Sigmoid colon (tissue), 4 donors: ENCODE measurements at regions not wholly inside any gene's neighbourhood (a gene's known extent, or its start where the extent isn't known, plus 50 kb on each side); places are given as distances from the start of the nearest gene placed in this dataset.

Source experiments
- EP300 ChIP-seq, 4 donors: sonication (generic); formaldehyde crosslinking; IDR thresholded peaks; one replicate each; pipeline ENCODE4 v1.6.1; 2017; ENCODE audit warnings: antibody characterized with exemption in 4 of 4
- POLR2AphosphoS5 ChIP-seq, 4 donors: sonication (generic); formaldehyde crosslinking; IDR thresholded peaks; one replicate each; pipeline ENCODE4 v1.6.1; 2017; ENCODE audit warnings: antibody characterized with exemption in 4 of 4

- no peak for TF ChIP-seq POLR2AphosphoS5 (IDR thresholded peaks at IDR 0.05)
- no peak for TF ChIP-seq EP300 (IDR thresholded peaks at IDR 0.05)
These were observed 1299.9 kb downstream of the FSCB start for GRCh38 chr14:43207189-43207588.
